ENCODE measurements at regions not wholly inside any gene's neighbourhood (a gene's known extent, or its start where the extent isn't known, plus 50 kb on each side); places are given as distances from the start of the nearest gene placed in this dataset.

DNA sequence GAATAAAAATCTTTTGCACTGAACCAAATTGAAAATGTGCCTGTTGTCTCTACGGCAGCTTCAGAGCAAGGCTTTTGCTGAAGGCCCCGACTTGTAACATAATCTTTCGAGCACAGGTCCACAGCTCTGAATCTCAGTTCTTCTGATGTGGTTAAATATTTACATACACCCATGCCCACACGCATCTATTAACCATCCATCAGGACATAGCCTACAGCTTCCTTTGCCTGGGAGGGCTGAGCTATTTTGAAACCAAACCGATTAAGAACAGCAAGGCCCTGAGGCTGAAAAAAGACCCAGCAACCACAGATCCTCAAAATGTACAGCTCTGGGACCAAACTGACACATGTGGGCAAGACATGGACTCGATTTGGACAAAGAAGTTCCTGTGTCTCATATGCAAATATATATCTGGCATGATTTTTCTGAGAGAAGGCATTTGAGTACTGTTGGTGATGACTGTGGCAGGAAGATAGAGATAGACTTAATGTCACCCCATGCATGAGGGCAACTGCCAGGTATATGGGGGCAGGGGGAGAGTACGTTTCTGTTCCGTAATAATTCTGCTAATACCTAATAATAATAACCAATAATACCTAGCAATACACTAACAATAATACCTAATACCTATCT is 322.7 kb upstream of the PLET1 start:
- H3K18ac ChIP-seq (ENCODE audit: extremely low read depth, low read length), result no peak overlapping the region
- no peaks in the 10 kb centered on the region for H3K79me2 ChIP-seq (ENCODE audit: control insufficient read depth in 1 of 2, insufficient read depth in 2 of 2, low read length in 2 of 2)
- H3K4me1 ChIP-seq (replicated peaks in 1 of 4; ENCODE audit: control insufficient read depth in 3 of 4, insufficient read depth in 4 of 4, low read length in 3 of 4), result peaks cover 0 to 2% (median under 1%) of the 10 kb centered on the region in 4 experiments; a peak in 1 of 7 replicates
- H3K9ac ChIP-seq (replicated peaks in 1 of 4; ENCODE audit: extremely low read depth in 1 of 4, low read depth in 3 of 4, low read length in 3 of 4), result no peak overlapping the region
- no peaks in the 10 kb centered on the region for H3K79me1 ChIP-seq (ENCODE audit: low read depth, low read length)
- H2BK120ac ChIP-seq (replicated peaks; ENCODE audit: low read depth, low read length), result no peak overlapping the region
- H2AK5ac ChIP-seq (ENCODE audit: low read depth, low read length), result no peak overlapping the region
- no peak overlapping the region for H2BK12ac ChIP-seq (ENCODE audit: low read depth, low read length)
- no peaks in the 10 kb centered on the region for H4K20me1 ChIP-seq (replicated peaks in 1 of 2; ENCODE audit: control insufficient read depth in 1 of 2, insufficient read depth in 2 of 2, low read length in 2 of 2)
- no peaks in the 10 kb centered on the region for H3K36me3 ChIP-seq (ENCODE audit: control insufficient read depth in 2 of 4, insufficient read depth in 4 of 4, low read length in 3 of 4)
- H3K4ac ChIP-seq (replicated peaks; ENCODE audit: insufficient read length, low read depth, low read length), result no peak overlapping the region
- H3K4me3 ChIP-seq (ENCODE audit: extremely low read depth in 1 of 4, insufficient read depth in 2 of 4, low read depth in 3 of 4, low read length in 4 of 4), result no peak overlapping the region
- DNase-seq (ENCODE audit: low read depth in 1 of 2, low spot score in 2 of 2) (no peak), FAIRE-seq (no peak)
- ChIA-PET CTCF (ENCODE audit: partially characterized antibody) (interaction anchor here (0.8 to 6.2 kb wide), 16 partner anchors 9 to 706 kb away, joined by 3 to 45 read pairs (median 4); no protein-coding TSS in a partner anchor), POLR2A (ENCODE audit: partially characterized antibody) (no interaction called here)
- H3K4me2 ChIP-seq (ENCODE audit: insufficient read depth in 1 of 2, low read depth in 2 of 2, low read length in 2 of 2), result no peak overlapping the region
- no peak overlapping the region for H3K27ac ChIP-seq (ENCODE audit: low read depth, low read length)
- H3K9me3 ChIP-seq (ENCODE audit: insufficient read depth in 2 of 2, low read depth in 1 of 2, low read length in 1 of 2), result no peaks in the 10 kb centered on the region
- H3K27me3 ChIP-seq (replicated peaks in 1 of 4; ENCODE audit: control insufficient read depth in 3 of 4, extremely low read depth in 1 of 4, insufficient read depth in 3 of 4, low read length in 3 of 4), result no peaks in the 10 kb centered on the region
- no peak overlapping the region for H2BK20ac ChIP-seq (ENCODE audit: low read length)
- H2AFZ ChIP-seq (ENCODE audit: low read length), result no peak overlapping the region
- H4K8ac ChIP-seq (ENCODE audit: extremely low read depth, insufficient read depth, low read length), result no peak overlapping the region
- H3K56ac ChIP-seq (replicated peaks; ENCODE audit: insufficient read length, low read depth, low read length), result no peak overlapping the region
- no peak overlapping the region for H2BK15ac ChIP-seq (ENCODE audit: low read length)
- 87% methylated on average over 8 of the region's 8 CpGs; no CpG with 5 or more reads in 1 of the 2 experiments for WGBS, 2 experiments (ENCODE audit: extremely low coverage in 1 of 2, insufficient coverage in 1 of 2, insufficient read length in 1 of 2, insufficient replicate concordance in 2 of 2, low coverage in 1 of 2, low lambda C conversion rate in 2 of 2, missing lambda C conversion rate in 1 of 2)
- no peak overlapping the region for H3K23ac ChIP-seq (ENCODE audit: insufficient read length)
- no peaks in the 10 kb centered on the region; the same call in 1 of the 2 replicates for H3K23me2 ChIP-seq (ENCODE audit: low read depth, low read length)
- H3K14ac ChIP-seq (ENCODE audit: insufficient read length), result no peak overlapping the region
- H4K91ac ChIP-seq (replicated peaks; ENCODE audit: insufficient read length, low read length), result no peak overlapping the region
- no peak overlapping the region for H4K5ac ChIP-seq (ENCODE audit: insufficient read length, low read depth, low read length)
- H2BK5ac ChIP-seq (ENCODE audit: low read depth, low read length), result no peak overlapping the region
- no peak for TF ChIP-seq GTF2F1 (IDR thresholded peaks at IDR 0.05; ENCODE audit: borderline replicate concordance, low read depth, low read length)
- TF ChIP-seq ZNF274 (IDR thresholded peaks at IDR 0.05; ENCODE audit: borderline replicate concordance, extremely low read depth, low read length), result no peak
- TF ChIP-seq CBX5 (IDR thresholded peaks at IDR 0.05; ENCODE audit: low read depth, low read length), result no peak
- no peak for TF ChIP-seq ATF3 (IDR thresholded peaks at IDR 0.05; ENCODE audit: insufficient read depth, low read depth, low read length)
- TF ChIP-seq KDM5A (IDR thresholded peaks at IDR 0.05; ENCODE audit: low read length), result no peak
- no peak for TF ChIP-seq TBP (IDR thresholded peaks at IDR 0.05; ENCODE audit: low read depth, low read length)
- no peak for TF ChIP-seq RAD21 (IDR thresholded peaks at IDR 0.05 in 1 of 2, conservative IDR thresholded peaks at IDR 0.05 in 1 of 2; ENCODE audit: low read depth in 2 of 2, low read length in 2 of 2)
- TF ChIP-seq RFX5 (IDR thresholded peaks at IDR 0.05; ENCODE audit: borderline replicate concordance, low read depth, low read length), result no peak
- TF ChIP-seq RXRA (IDR thresholded peaks at IDR 0.05; ENCODE audit: insufficient read depth, low read depth, low read length), result no peak
- no peak for TF ChIP-seq JUND (IDR thresholded peaks at IDR 0.05; ENCODE audit: low read length)
- no peak for TF ChIP-seq KDM1A (IDR thresholded peaks at IDR 0.05; ENCODE audit: borderline replicate concordance, low read length)
- TF ChIP-seq BCL11A (IDR thresholded peaks at IDR 0.05; ENCODE audit: low read depth in 2 of 2, low read length in 2 of 2), result no peak
- TF ChIP-seq RBBP5 (IDR thresholded peaks at IDR 0.05; ENCODE audit: borderline replicate concordance, low read depth, low read length), result no peak

Measured in H1 (cell line).